HEK293 (cell line): ENCODE measurements at regions not wholly inside any gene's neighbourhood (a gene's known extent, or its start where the extent isn't known, plus 50 kb on each side); places are given as distances from the start of the nearest gene placed in this dataset.

ENCODE experiments used
- CTCF ChIA-PET: fragments of 350-600 bp; formaldehyde crosslinking; extraction: SDS; loops from one replicate; lab custom pipeline; 2021; ENCODE audit warnings: antibody characterized with exemption; lab: Yijun Ruan, JAX
- POLR2A ChIA-PET: fragments of 300-600 bp; formaldehyde crosslinking; extraction: SDS; loops from one replicate; lab custom pipeline; 2020; ENCODE audit warnings: antibody characterized with exemption, inconsistent platforms; lab: Yijun Ruan, JAX
- H3K27ac ChIP-seq: fragments of 200-500 bp; sonication (Bioruptor generic); 2 replicates; pipeline ENCODE4 v1.5.1; 2014; ENCODE audit warnings: low read depth, low read length, control low read depth, inconsistent platforms; ENCODE audit errors: extremely low read depth
- H3K36me3 ChIP-seq, 2 experiments: fragments of 200-500 bp in 1 of 2; sonication (Bioruptor generic) in 1 of 2; 1 replicate in 1 of 2; 2 replicates in 1 of 2; pipeline ENCODE4 v1.5.1; 2014 to 2017; ENCODE audit warnings: inconsistent platforms in 2 of 2, low read length in 2 of 2; ENCODE audit not compliant: control insufficient read depth in 2 of 2, insufficient read depth in 1 of 2
- H3K4me1 ChIP-seq: fragments of 200-500 bp; sonication (Bioruptor generic); 2 replicates; pipeline ENCODE4 v1.5.1; 2014; ENCODE audit warnings: mild to moderate bottlenecking, low read length, inconsistent platforms; ENCODE audit not compliant: control insufficient read depth, insufficient read depth
- H3K4me3 ChIP-seq: 2 replicates; pipeline ENCODE4 v1.5.1; 2011; ENCODE audit warnings: low read depth, mild to moderate bottlenecking, control low read depth, low read length, moderate library complexity
- H3K9me3 ChIP-seq: fragments of 200-500 bp; sonication (Bioruptor generic); 2 replicates; pipeline ENCODE4 v1.5.1; 2014; ENCODE audit warnings: low read depth, low read length, inconsistent platforms; ENCODE audit not compliant: control insufficient read depth, insufficient read depth
- AEBP2 ChIP-seq: fragments of 450-650 bp; formaldehyde crosslinking; IDR thresholded peaks from 2 replicates; pipeline ENCODE4 v1.5.1; 2016; ENCODE audit warnings: missing biosample characterization, missing genetic modification characterization, borderline replicate concordance
- ATF2 ChIP-seq: fragments of 450-650 bp; formaldehyde crosslinking; IDR thresholded peaks from 2 replicates; pipeline ENCODE4 v1.5.1; 2016; ENCODE audit warnings: missing biosample characterization, missing genetic modification characterization, low read depth
- GLIS2 ChIP-seq: fragments of 450-650 bp; formaldehyde crosslinking; IDR thresholded peaks from 2 replicates; pipeline ENCODE4 v1.5.1; 2016; ENCODE audit warnings: missing biosample characterization, missing genetic modification characterization
- HIC1 ChIP-seq: fragments of 450-650 bp; formaldehyde crosslinking; IDR thresholded peaks from 2 replicates; pipeline ENCODE4 v1.5.1; 2016; ENCODE audit warnings: missing biosample characterization, missing genetic modification characterization
- KLF8 ChIP-seq: fragments of 450-650 bp; formaldehyde crosslinking; IDR thresholded peaks from 2 replicates; pipeline ENCODE4 v1.5.1; 2016; ENCODE audit warnings: missing biosample characterization, missing genetic modification characterization
- PATZ1 ChIP-seq: fragments of 450-650 bp; formaldehyde crosslinking; IDR thresholded peaks from 2 replicates; pipeline ENCODE4 v1.5.1; 2016; ENCODE audit warnings: missing biosample characterization, missing genetic modification characterization
- PRDM4 ChIP-seq: fragments of 450-650 bp; formaldehyde crosslinking; IDR thresholded peaks from 2 replicates; pipeline ENCODE4 v1.5.1; 2017; ENCODE audit warnings: missing biosample characterization, missing genetic modification characterization
- RBAK ChIP-seq: fragments of 450-650 bp; formaldehyde crosslinking; IDR thresholded peaks from 2 replicates; pipeline ENCODE4 v1.5.1; 2016; ENCODE audit warnings: missing biosample characterization, missing genetic modification characterization
- TRIM28 ChIP-seq: IDR thresholded peaks from 2 replicates; pipeline ENCODE4 v1.6.1; 2011; ENCODE audit warnings: low read length, control low read depth, borderline replicate concordance
- TSHZ1 ChIP-seq: fragments of 450-650 bp; formaldehyde crosslinking; IDR thresholded peaks from 2 replicates; pipeline ENCODE4 v1.5.1; 2016; ENCODE audit warnings: missing biosample characterization, missing genetic modification characterization, borderline replicate concordance
- ZNF140 ChIP-seq: fragments of 450-650 bp; formaldehyde crosslinking; IDR thresholded peaks from 2 replicates; pipeline ENCODE4 v1.5.1; 2016; ENCODE audit warnings: missing biosample characterization, missing genetic modification characterization
- ZNF280D ChIP-seq: fragments of 450-650 bp; formaldehyde crosslinking; IDR thresholded peaks from 2 replicates; pipeline ENCODE4 v1.5.1; 2016; ENCODE audit warnings: missing biosample characterization, missing genetic modification characterization
- ZNF37A ChIP-seq: fragments of 450-650 bp; IDR thresholded peaks from 2 replicates; pipeline ENCODE4 v1.5.1; 2018; ENCODE audit warnings: missing biosample characterization, missing genetic modification characterization
- ZNF626 ChIP-seq: fragments of 450-650 bp; sonication (Bioruptor Pico); formaldehyde crosslinking; IDR thresholded peaks from 2 replicates; pipeline ENCODE4 v1.5.1; 2018; ENCODE audit warnings: missing biosample characterization, missing genetic modification characterization, inconsistent platforms
- ZNF701 ChIP-seq: fragments of 450-650 bp; formaldehyde crosslinking; IDR thresholded peaks from 2 replicates; pipeline ENCODE4 v1.5.1; 2016; ENCODE audit warnings: missing biosample characterization, missing genetic modification characterization

- TF ChIP-seq ZNF37A (tag by site-specific recombination) (no peak), HIC1 (tag by site-specific recombination) (no peak), KLF8 (no peak), ZNF280D (no peak), TSHZ1 (no peak), PATZ1 (tag by site-specific recombination) (no peak), PRDM4 (tag by site-specific recombination) (no peak), AEBP2 (tag by site-specific recombination) (no peak)
Observed at GRCh38 chr5:24749701-24750100, 104.9 kb upstream of the CDH10 start (continued).

- CTCF ChIA-PET, result no interaction called here
- POLR2A ChIA-PET, result no interaction called here
- H3K36me3 ChIP-seq, result no peaks in the 10 kb centered on the region
- H3K27ac ChIP-seq, result no peak overlapping the region
- H3K4me1 ChIP-seq, result no peaks in the 10 kb centered on the region
- H3K9me3 ChIP-seq, result no peaks in the 10 kb centered on the region
- H3K4me3 ChIP-seq, result no peak overlapping the region
- TF ChIP-seq ATF2 (tag by site-specific recombination), result no peak
- no peak for TF ChIP-seq ZNF701 (tag by site-specific recombination)
- TF ChIP-seq GLIS2 (tag by site-specific recombination), result no peak
- TF ChIP-seq TRIM28, result no peak
- TF ChIP-seq ZNF140 (tag by site-specific recombination), result no peak
- TF ChIP-seq ZNF626 (tag by site-specific recombination), result no peak
- no peak for TF ChIP-seq RBAK (tag by site-specific recombination)
Observed at GRCh38 chr5:24747327-24747726, 102.5 kb upstream of the CDH10 start.
